K562 (cell line): ENCODE measurements at regions not wholly inside any gene's neighbourhood (a gene's known extent, or its start where the extent isn't known, plus 50 kb on each side); places are given as distances from the start of the nearest gene placed in this dataset.

Experiments used
- ATAC-seq: fragments of 200-7000 bp; cut with Tn5 transposase; 3 replicates; pipeline ENCODE4 v1.9.1; 2020; ENCODE audit warnings: moderate library complexity
- BruUV-seq: library from RNA; stranded (reverse); fragments of 400-500 nt; replicated peaks from 2 replicates; lab custom pipeline; 2021; lab: Mats Ljungman, UMichigan
- CTCF ChIA-PET: fragments of 300-600 bp; formaldehyde crosslinking; extraction: SDS; loops from one replicate; lab custom pipeline; 2021; ENCODE audit warnings: low intra/inter-chr PET ratio; lab: Yijun Ruan, JAX
- POLR2A ChIA-PET: fragments of 300-600, 350-650 bp; sonication (Branson Sonifier 250); formaldehyde crosslinking; extraction: SDS; loops from one replicate; lab custom pipeline; 2021; ENCODE audit warnings: antibody characterized with exemption, inconsistent platforms; lab: Yijun Ruan, JAX
- DNase-seq, 4 experiments: peaks; one replicate each; pipeline versions ENCODE4 v3.0.0 to v3.0.0-alpha.2; 2011 to 2018; ENCODE audit warnings: low spot score in 3 of 4, mixed read lengths in 3 of 4; ENCODE audit errors: extremely low read depth in 1 of 4
- FAIRE-seq: peaks from 2 replicates; lab custom pipeline; 2011; peaks lifted over from hg19 to GRCh38; lab: Jason Lieb, UNC
- H2AFZ ChIP-seq: 2 replicates; pipeline ENCODE4 v1.6.0; 2011; ENCODE audit warnings: low read depth, low read length, control low read depth, inconsistent platforms
- H3K27ac ChIP-seq: fragments of 200-600 bp; 3 replicates; pipeline ENCODE4 v1.8.0; 2011; ENCODE audit warnings: low read depth, mild to moderate bottlenecking, control low read depth, inconsistent platforms, low read length, moderate library complexity, mixed read lengths; ENCODE audit errors: extremely low read depth
- H3K27me3 ChIP-seq, 2 experiments: fragments of 300-600 bp in 1 of 2; 2 replicates in 1 of 2; 3 replicates in 1 of 2; pipeline versions ENCODE4 v1.6.0 to v1.8.0; 2011; ENCODE audit warnings: inconsistent platforms in 2 of 2, low read length in 2 of 2, mild to moderate bottlenecking in 1 of 2, mixed read lengths in 1 of 2, moderate library complexity in 1 of 2; ENCODE audit not compliant: control insufficient read depth in 2 of 2, insufficient read depth in 2 of 2
- H3K36me3 ChIP-seq: fragments of 300-600 bp; 3 replicates; pipeline ENCODE4 v1.8.0; 2011; ENCODE audit warnings: mild to moderate bottlenecking, low read length, inconsistent platforms; ENCODE audit not compliant: control insufficient read depth, insufficient read depth
- H3K4me1 ChIP-seq, 2 experiments: fragments of 200-600 bp in 1 of 2; replicated peaks in 1 of 2; 2 replicates in 1 of 2; 3 replicates in 1 of 2; pipeline versions ENCODE4 v1.5.1 to v1.8.0; 2011; ENCODE audit warnings: inconsistent platforms in 2 of 2, low read length in 2 of 2, mild to moderate bottlenecking in 1 of 2, mixed read lengths in 1 of 2, moderate library complexity in 1 of 2; ENCODE audit not compliant: control insufficient read depth in 2 of 2, insufficient read depth in 2 of 2
- H3K4me2 ChIP-seq: 2 replicates; pipeline ENCODE4 v1.6.1; 2011; ENCODE audit warnings: low read length, control low read depth, inconsistent platforms, mixed read lengths; ENCODE audit not compliant: insufficient read depth
- H3K4me3 ChIP-seq: fragments of 200-600 bp; sonication (generic), shearing (Covaris generic); 2 replicates; pipeline ENCODE4 v1.5.1; 2016; ENCODE audit warnings: control low read depth, inconsistent platforms
- H3K79me2 ChIP-seq: fragments of 200-600 bp; 3 replicates; pipeline ENCODE4 v1.8.0; 2011; ENCODE audit warnings: low read length, inconsistent platforms; ENCODE audit not compliant: control insufficient read depth, insufficient read depth
- H3K9ac ChIP-seq, 2 experiments: 2 replicates each; pipeline versions ENCODE4 v1.6.0 to v1.6.1; 2011; ENCODE audit warnings: low read depth in 2 of 2, low read length in 2 of 2, control low read depth in 1 of 2, inconsistent platforms in 1 of 2, mild to moderate bottlenecking in 1 of 2, mixed read lengths in 1 of 2; ENCODE audit not compliant: insufficient read depth in 1 of 2
- H3K9me1 ChIP-seq: one replicate; pipeline ENCODE4 v1.6.0; 2011; ENCODE audit warnings: inconsistent platforms, mild to moderate bottlenecking, low read length, moderate library complexity; ENCODE audit not compliant: control insufficient read depth, insufficient read depth
- H3K9me3 ChIP-seq: replicated peaks from 2 replicates; pipeline ENCODE4 v1.5.1; 2011; ENCODE audit warnings: low read depth, low read length, inconsistent platforms; ENCODE audit not compliant: control insufficient read depth, insufficient read depth
- H4K20me1 ChIP-seq: replicated peaks from 2 replicates; pipeline ENCODE4 v1.6.1; 2011; ENCODE audit warnings: low read length, inconsistent platforms, mixed read lengths; ENCODE audit not compliant: control insufficient read depth, insufficient read depth
- TCF7L2 ChIP-seq: fragments of 150-350 bp; IDR thresholded peaks from 2 replicates; pipeline ENCODE4 v1.6.1; 2016; ENCODE audit warnings: low read depth, mild to moderate bottlenecking, low read length, moderate library complexity
- WGBS: fragments of 100-300 bp; shearing (Covaris generic); methylation state at CpG from one replicate; pipeline ENCODE4 v1.1.6; 2016; ENCODE audit warnings: low coverage, mixed read lengths; ENCODE audit not compliant: insufficient coverage; ENCODE audit errors: missing lambda C conversion rate; 5-methylcytosine and 5-hydroxymethylcytosine counted together
- in situ Hi-C: fragments of 300-500 bp; cut with MboI; formaldehyde crosslinking; loops from 4 replicates; pipeline ENCODE4 v1.15.0; 2018; ENCODE audit warnings: inconsistent platforms, mixed read lengths
- intact Hi-C: fragments of 100-400 bp; cut with micrococcal nuclease; formaldehyde crosslinking; loops from 2 replicates; pipeline ENCODE4 v1.14.2; 2022
- TF ChIP-seq, protein P1 (sequence below), 2 experiments: fragments of 200-800 bp in 1 of 2; sonication (Bioruptor generic) in 1 of 2; sonication (generic) in 1 of 2; formaldehyde crosslinking in 1 of 2; IDR thresholded peaks in 1 of 2; conservative IDR thresholded peaks in 1 of 2; 2 replicates each; pipeline versions ENCODE4 v1.5.0 to v1.6.1; 2016 to 2020; ENCODE audit warnings: missing compliant biosample characterization in 1 of 2, missing genetic modification characterization in 1 of 2, missing genetic modification reagents in 1 of 2
- TF ChIP-seq, protein P2 (sequence below), 2 experiments: fragments of 450-650 bp in 1 of 2; IDR thresholded peaks; 2 replicates each; pipeline ENCODE4 v1.6.1; 2011 to 2017; ENCODE audit warnings: low read depth in 2 of 2, antibody characterized with exemption in 1 of 2, borderline replicate concordance in 1 of 2, low read length in 1 of 2, mild to moderate bottlenecking in 1 of 2, mixed read lengths in 1 of 2; ENCODE audit not compliant: control insufficient read depth in 1 of 2

GRCh38 chr14:85357120-85357519, 172.8 kb upstream of the FLRT2 start:
- no peaks in the 10 kb centered on the region for H3K9me3 ChIP-seq
- in situ Hi-C loops = no loop called here
- DNase-seq (no peak), FAIRE-seq (no peak), ATAC-seq (no peak)
- H2AFZ ChIP-seq = no peak overlapping the region
- H3K4me2 ChIP-seq = no peak overlapping the region
- no peaks in the 10 kb centered on the region for H3K27me3 ChIP-seq
- H4K20me1 ChIP-seq = no peaks in the 10 kb centered on the region
- TF ChIP-seq, protein P1, sequence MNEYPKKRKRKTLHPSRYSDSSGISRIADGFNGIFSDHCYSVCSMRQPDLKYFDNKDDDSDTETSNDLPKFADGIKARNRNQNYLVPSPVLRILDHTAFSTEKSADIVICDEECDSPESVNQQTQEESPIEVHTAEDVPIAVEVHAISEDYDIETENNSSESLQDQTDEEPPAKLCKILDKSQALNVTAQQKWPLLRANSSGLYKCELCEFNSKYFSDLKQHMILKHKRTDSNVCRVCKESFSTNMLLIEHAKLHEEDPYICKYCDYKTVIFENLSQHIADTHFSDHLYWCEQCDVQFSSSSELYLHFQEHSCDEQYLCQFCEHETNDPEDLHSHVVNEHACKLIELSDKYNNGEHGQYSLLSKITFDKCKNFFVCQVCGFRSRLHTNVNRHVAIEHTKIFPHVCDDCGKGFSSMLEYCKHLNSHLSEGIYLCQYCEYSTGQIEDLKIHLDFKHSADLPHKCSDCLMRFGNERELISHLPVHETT (CRISPR knock-in tag; conservative IDR thresholded peaks at IDR 0.05 in 1 of 2, IDR thresholded peaks at IDR 0.05 in 1 of 2) = no peak
- TF ChIP-seq, protein P2, sequence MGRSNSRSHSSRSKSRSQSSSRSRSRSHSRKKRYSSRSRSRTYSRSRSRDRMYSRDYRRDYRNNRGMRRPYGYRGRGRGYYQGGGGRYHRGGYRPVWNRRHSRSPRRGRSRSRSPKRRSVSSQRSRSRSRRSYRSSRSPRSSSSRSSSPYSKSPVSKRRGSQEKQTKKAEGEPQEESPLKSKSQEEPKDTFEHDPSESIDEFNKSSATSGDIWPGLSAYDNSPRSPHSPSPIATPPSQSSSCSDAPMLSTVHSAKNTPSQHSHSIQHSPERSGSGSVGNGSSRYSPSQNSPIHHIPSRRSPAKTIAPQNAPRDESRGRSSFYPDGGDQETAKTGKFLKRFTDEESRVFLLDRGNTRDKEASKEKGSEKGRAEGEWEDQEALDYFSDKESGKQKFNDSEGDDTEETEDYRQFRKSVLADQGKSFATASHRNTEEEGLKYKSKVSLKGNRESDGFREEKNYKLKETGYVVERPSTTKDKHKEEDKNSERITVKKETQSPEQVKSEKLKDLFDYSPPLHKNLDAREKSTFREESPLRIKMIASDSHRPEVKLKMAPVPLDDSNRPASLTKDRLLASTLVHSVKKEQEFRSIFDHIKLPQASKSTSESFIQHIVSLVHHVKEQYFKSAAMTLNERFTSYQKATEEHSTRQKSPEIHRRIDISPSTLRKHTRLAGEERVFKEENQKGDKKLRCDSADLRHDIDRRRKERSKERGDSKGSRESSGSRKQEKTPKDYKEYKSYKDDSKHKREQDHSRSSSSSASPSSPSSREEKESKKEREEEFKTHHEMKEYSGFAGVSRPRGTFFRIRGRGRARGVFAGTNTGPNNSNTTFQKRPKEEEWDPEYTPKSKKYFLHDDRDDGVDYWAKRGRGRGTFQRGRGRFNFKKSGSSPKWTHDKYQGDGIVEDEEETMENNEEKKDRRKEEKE (IDR thresholded peaks at IDR 0.05; ENCODE audit: borderline replicate concordance in 1 of 2, control insufficient read depth in 1 of 2, low read depth in 2 of 2, low read length in 1 of 2) = no peak
- TF ChIP-seq TCF7L2 = no peak
- no peak overlapping the region for H3K4me3 ChIP-seq
- no peaks in the 10 kb centered on the region for H3K4me1 ChIP-seq
- no peak overlapping the region for H3K27ac ChIP-seq
- POLR2A ChIA-PET = no interaction called here
- CTCF ChIA-PET = no interaction called here
- no peaks in the 10 kb centered on the region for H3K79me2 ChIP-seq
- no peaks in the 10 kb centered on the region for H3K9me1 ChIP-seq
- 0% methylated on average over 5 of the region's 5 CpGs for WGBS
- H3K9ac ChIP-seq = no peak overlapping the region
- intact Hi-C loops = no loop called here
- H3K36me3 ChIP-seq = no peaks in the 10 kb centered on the region
- no TSS peak for BruUV-seq
